ENCODE measurements at regions not wholly inside any gene's neighbourhood (a gene's known extent, or its start where the extent isn't known, plus 50 kb on each side); places are given as distances from the start of the nearest gene placed in this dataset.

GRCh38 chr1:163701783-163702374 is 380.1 kb downstream of the NUF2 start:
- H3K36me3 ChIP-seq (replicated peaks in 1 of 2; ENCODE audit: control insufficient read depth in 1 of 2, insufficient read depth in 2 of 2, low read length in 1 of 2): no peaks in the 10 kb centered on the region
- ChIA-PET CTCF (interaction anchor here (0.9 to 1.2 kb wide), 4 partner anchors 15 to 344 kb away, joined by 3 read pairs; no protein-coding TSS in a partner anchor), POLR2A (no interaction called here)
- H3K9me2 ChIP-seq: no peaks in the 10 kb centered on the region
- no peak overlapping the region for H3K27ac ChIP-seq (ENCODE audit: low read depth in 2 of 2, low read length in 1 of 2)
- no peaks in the 10 kb centered on the region for H3K9me3 ChIP-seq
- H3K4me1 ChIP-seq (ENCODE audit: control insufficient read depth in 1 of 2, insufficient read depth in 2 of 2, low read depth in 1 of 2, low read length in 1 of 2): no peaks in the 10 kb centered on the region
- H3K4me3 ChIP-seq (ENCODE audit: low read depth in 2 of 2, low read length in 1 of 2): no peak overlapping the region
- H3K27me3 ChIP-seq (ENCODE audit: insufficient read depth): no peaks in the 10 kb centered on the region
- H3K79me2 ChIP-seq (ENCODE audit: insufficient read depth): no peaks in the 10 kb centered on the region
- no peaks in the 10 kb centered on the region for H3F3A ChIP-seq (replicated peaks; ENCODE audit: insufficient read depth)
- peak; percentile 44; the same call in 1 of the 2 replicates for TF ChIP-seq RAD21 (IDR thresholded peaks at IDR 0.05; ENCODE audit: low read length)
- TF ChIP-seq TAF1 (IDR thresholded peaks at IDR 0.05; ENCODE audit: borderline replicate concordance, low read depth, low read length): no peak
- DNase-seq: no peak
- no peak overlapping the region for H2AFZ ChIP-seq (ENCODE audit: low read depth)
- no peak overlapping the region for H3K9ac ChIP-seq
- no peak overlapping the region for H3K4me2 ChIP-seq
- H4K20me1 ChIP-seq (ENCODE audit: insufficient read depth): no peaks in the 10 kb centered on the region
- WGBS (ENCODE audit: low lambda C conversion rate): 34% methylated on average over 1 of the region's 1 CpG

GRCh38 chr1:163703794-163704193 is 382.0 kb downstream of the NUF2 start:
- no peak overlapping the region for H3K4me2 ChIP-seq
- no peaks in the 10 kb centered on the region for H3K79me2 ChIP-seq (ENCODE audit: insufficient read depth)
- no peaks in the 10 kb centered on the region for H3K36me3 ChIP-seq (replicated peaks in 1 of 2; ENCODE audit: control insufficient read depth in 1 of 2, insufficient read depth in 2 of 2, low read length in 1 of 2)
- no peak overlapping the region for H3K9ac ChIP-seq
- TF ChIP-seq ELF1 (IDR thresholded peaks at IDR 0.05) (no peak), REST (IDR thresholded peaks at IDR 0.05; ENCODE audit: low read depth, low read length) (no peak), POLR2AphosphoS5 (IDR thresholded peaks at IDR 0.05; ENCODE audit: low read depth, low read length) (no peak), MAX (IDR thresholded peaks at IDR 0.05; ENCODE audit: low read depth) (no peak), TEAD4 (IDR thresholded peaks at IDR 0.05; ENCODE audit: borderline replicate concordance, insufficient read depth) (no peak)
- 27% methylated on average over 1 of the region's 1 CpG for WGBS (ENCODE audit: low lambda C conversion rate)
- ChIA-PET CTCF (no interaction called here), POLR2A (no interaction called here)
- H3K27me3 ChIP-seq (ENCODE audit: insufficient read depth): no peaks in the 10 kb centered on the region
- H3F3A ChIP-seq (replicated peaks; ENCODE audit: insufficient read depth): no peaks in the 10 kb centered on the region
- no peaks in the 10 kb centered on the region for H4K20me1 ChIP-seq (ENCODE audit: insufficient read depth)
- H3K27ac ChIP-seq (ENCODE audit: low read depth in 2 of 2, low read length in 1 of 2): no peak overlapping the region
- no peaks in the 10 kb centered on the region for H3K9me3 ChIP-seq
- H3K4me3 ChIP-seq (ENCODE audit: low read depth in 2 of 2, low read length in 1 of 2): no peak overlapping the region
- no peaks in the 10 kb centered on the region for H3K4me1 ChIP-seq (ENCODE audit: control insufficient read depth in 1 of 2, insufficient read depth in 2 of 2, low read depth in 1 of 2, low read length in 1 of 2)
- no peaks in the 10 kb centered on the region for H3K9me2 ChIP-seq
- H2AFZ ChIP-seq (ENCODE audit: low read depth): no peak overlapping the region
- DNase-seq: no peak

- CTCF ChIA-PET: no interaction called here
- TF ChIP-seq POLR2AphosphoS5 (IDR thresholded peaks at IDR 0.05; ENCODE audit: low read depth, low read length): no peak
- no peak for TF ChIP-seq RXRA (IDR thresholded peaks at IDR 0.05; ENCODE audit: borderline replicate concordance, low read depth)
- TF ChIP-seq TCF12 (IDR thresholded peaks at IDR 0.05): no peak
- no peak for TF ChIP-seq MXI1 (IDR thresholded peaks at IDR 0.05; ENCODE audit: low read depth, low read length)
- TF ChIP-seq EP300 (IDR thresholded peaks at IDR 0.05; ENCODE audit: borderline replicate concordance in 1 of 2, low read depth in 1 of 2, low read length in 1 of 2): no peak
- no peak for TF ChIP-seq EZH2phosphoT487 (IDR thresholded peaks at IDR 0.05; ENCODE audit: borderline replicate concordance, low read depth)
- no peak for TF ChIP-seq IRF3 (IDR thresholded peaks at IDR 0.05; ENCODE audit: low read depth, low read length)
- TF ChIP-seq FOXM1 (IDR thresholded peaks at IDR 0.05; ENCODE audit: low read depth): no peak
- no peak for TF ChIP-seq USF2 (IDR thresholded peaks at IDR 0.05; ENCODE audit: borderline replicate concordance, low read depth, low read length)
- no peak for TF ChIP-seq RCOR1 (IDR thresholded peaks at IDR 0.05; ENCODE audit: low read length)
- TF ChIP-seq JUND (IDR thresholded peaks at IDR 0.05): no peak
These were observed 385.2 kb downstream of the NUF2 start for GRCh38 chr1:163706915-163707314.

More at GRCh38 chr1:163706915-163707314, 385.2 kb downstream of the NUF2 start:
- Histone ChIP-seq H4K20me1 (ENCODE audit: insufficient read depth) (no peaks in the 10 kb centered on the region), H3F3A (replicated peaks; ENCODE audit: insufficient read depth) (no peaks in the 10 kb centered on the region), H3K4me1 (ENCODE audit: control insufficient read depth in 1 of 2, insufficient read depth in 2 of 2, low read depth in 1 of 2, low read length in 1 of 2) (no peaks in the 10 kb centered on the region), H3K79me2 (ENCODE audit: insufficient read depth) (no peaks in the 10 kb centered on the region), H3K9ac (no peak overlapping the region), H3K36me3 (replicated peaks in 1 of 2; ENCODE audit: control insufficient read depth in 1 of 2, insufficient read depth in 2 of 2, low read length in 1 of 2) (no peaks in the 10 kb centered on the region), H2AFZ (ENCODE audit: low read depth) (no peak overlapping the region), H3K27me3 (ENCODE audit: insufficient read depth) (no peaks in the 10 kb centered on the region), H3K9me3 (no peaks in the 10 kb centered on the region), H3K4me3 (ENCODE audit: low read depth in 2 of 2, low read length in 1 of 2) (no peak overlapping the region), H3K27ac (ENCODE audit: low read depth in 2 of 2, low read length in 1 of 2) (no peak overlapping the region), H3K4me2 (no peak overlapping the region), H3K9me2 (no peaks in the 10 kb centered on the region)
- DNase-seq: no peak
- WGBS (ENCODE audit: low lambda C conversion rate): 9% methylated on average over 1 of the region's 1 CpG
- POLR2A ChIA-PET: no interaction called here

Measured in SK-N-SH (cell line).